Activated naive CD4-positive, alpha-beta T cell treated with anti-CD3 and anti-CD28 coated beads, Interleukin-2, amount 50 U/mL, for 24 hours (primary cell): ENCODE measurements at regions not wholly inside any gene's neighbourhood (a gene's known extent, or its start where the extent isn't known, plus 50 kb on each side); places are given as distances from the start of the nearest gene placed in this dataset.

Experiments
- H3K27ac Mint-ChIP-seq: one replicate; pipeline ENCODE4 v1.8.0; 2021; ENCODE audit warnings: mild to moderate bottlenecking, mixed read lengths
- H3K27me3 Mint-ChIP-seq: one replicate; pipeline ENCODE4 v1.8.0; 2021; ENCODE audit warnings: mixed read lengths
- H3K36me3 Mint-ChIP-seq: one replicate; pipeline ENCODE4 v1.8.0; 2021; ENCODE audit warnings: mixed read lengths
- H3K4me1 Mint-ChIP-seq: one replicate; pipeline ENCODE4 v1.8.0; 2021; ENCODE audit warnings: mixed read lengths
- H3K4me3 Mint-ChIP-seq: one replicate; pipeline ENCODE4 v1.8.0; 2021; ENCODE audit warnings: mild to moderate bottlenecking, mixed read lengths
- H3K9me3 Mint-ChIP-seq: one replicate; pipeline ENCODE4 v1.8.0; 2021; ENCODE audit warnings: mixed read lengths

DNA sequence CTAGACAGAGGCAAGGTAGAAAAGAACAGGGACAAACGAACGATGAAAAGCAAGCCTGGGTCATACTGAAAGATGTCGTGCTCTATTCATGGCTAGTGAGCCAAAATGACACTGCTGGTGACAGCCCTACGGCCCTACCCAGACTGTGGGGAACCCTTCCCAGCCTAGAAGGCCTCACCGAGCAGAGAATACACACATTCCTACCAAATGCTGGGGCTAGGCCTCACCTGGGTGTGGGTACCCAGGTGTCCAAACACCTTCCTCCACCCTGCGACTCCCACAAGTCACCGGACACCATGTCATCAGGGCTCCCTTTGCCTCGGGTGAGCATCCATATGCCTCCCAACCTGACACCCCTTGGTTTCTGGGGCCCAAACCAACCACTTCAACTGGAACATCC is 85.3 kb upstream of the DOCK9 start:
- Mint-ChIP-seq H3K4me3 (peak overlapping the region; percentile 24), H3K36me3 (peaks cover 21% of the 10 kb centered on the region), H3K27me3 (no peaks in the 10 kb centered on the region), H3K9me3 (no peaks in the 10 kb centered on the region), H3K4me1 (peaks cover 95% of the 10 kb centered on the region), H3K27ac (no peak overlapping the region)

DNA sequence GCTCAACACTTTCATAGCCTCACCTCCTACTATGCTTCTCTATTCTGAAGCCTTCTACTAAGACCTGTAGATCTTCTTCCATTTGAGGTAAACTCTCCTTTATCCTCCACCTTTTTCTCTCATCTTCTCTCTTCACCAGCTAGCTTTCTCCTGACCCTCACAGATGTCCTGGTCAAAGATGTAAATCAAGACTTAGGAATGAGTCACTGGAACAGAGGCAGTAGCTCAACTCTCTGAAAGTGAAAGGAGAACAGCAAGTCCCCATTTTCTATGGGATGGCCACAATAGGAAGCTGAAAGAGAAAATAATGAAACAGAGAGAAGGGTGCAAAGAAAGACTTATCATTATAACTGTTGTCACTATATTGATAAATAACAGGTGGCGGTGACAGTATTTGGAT is 86.1 kb upstream of the DOCK9 start:
- Mint-ChIP-seq H3K27ac (peak overlapping the region; percentile 61), H3K4me3 (peak overlapping the region; percentile 38), H3K27me3 (no peaks in the 10 kb centered on the region), H3K9me3 (no peaks in the 10 kb centered on the region), H3K4me1 (peaks cover 95% of the 10 kb centered on the region), H3K36me3 (peaks cover 22% of the 10 kb centered on the region)

DNA sequence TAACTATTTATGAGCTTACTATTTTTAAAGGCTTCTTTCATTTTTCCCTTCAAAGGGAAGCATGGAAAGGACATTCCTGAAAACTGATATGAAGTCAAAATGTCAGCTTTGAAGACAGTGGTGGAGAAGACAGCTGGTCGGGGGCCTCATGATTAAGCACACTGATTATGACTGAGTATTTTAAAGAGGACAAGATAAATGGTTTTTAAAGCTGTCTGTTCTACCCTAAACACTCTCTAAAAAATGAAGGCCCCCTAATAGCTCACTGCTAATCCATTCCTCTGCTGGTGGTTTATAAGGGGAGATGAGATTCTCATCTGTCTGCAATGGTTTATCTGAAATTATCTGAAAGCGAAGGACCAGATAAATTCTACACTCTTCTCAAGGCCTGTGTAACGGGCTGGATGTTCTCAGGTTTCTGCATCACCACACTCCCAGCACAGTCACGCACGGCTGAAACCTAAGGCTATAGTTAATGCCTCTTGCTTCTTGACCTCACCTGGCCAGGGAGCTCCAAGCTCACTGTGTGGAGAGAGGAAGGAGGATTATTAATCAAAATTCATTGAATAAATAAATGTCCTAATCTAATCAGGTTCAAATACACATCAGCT is 86.9 kb upstream of the DOCK9 start:
- Mint-ChIP-seq H3K27me3 (no peaks in the 10 kb centered on the region), H3K4me1 (peaks cover 95% of the 10 kb centered on the region), H3K9me3 (no peaks in the 10 kb centered on the region), H3K4me3 (no peak overlapping the region), H3K27ac (peak overlapping the region; percentile 88), H3K36me3 (peaks cover 18% of the 10 kb centered on the region)

DNA sequence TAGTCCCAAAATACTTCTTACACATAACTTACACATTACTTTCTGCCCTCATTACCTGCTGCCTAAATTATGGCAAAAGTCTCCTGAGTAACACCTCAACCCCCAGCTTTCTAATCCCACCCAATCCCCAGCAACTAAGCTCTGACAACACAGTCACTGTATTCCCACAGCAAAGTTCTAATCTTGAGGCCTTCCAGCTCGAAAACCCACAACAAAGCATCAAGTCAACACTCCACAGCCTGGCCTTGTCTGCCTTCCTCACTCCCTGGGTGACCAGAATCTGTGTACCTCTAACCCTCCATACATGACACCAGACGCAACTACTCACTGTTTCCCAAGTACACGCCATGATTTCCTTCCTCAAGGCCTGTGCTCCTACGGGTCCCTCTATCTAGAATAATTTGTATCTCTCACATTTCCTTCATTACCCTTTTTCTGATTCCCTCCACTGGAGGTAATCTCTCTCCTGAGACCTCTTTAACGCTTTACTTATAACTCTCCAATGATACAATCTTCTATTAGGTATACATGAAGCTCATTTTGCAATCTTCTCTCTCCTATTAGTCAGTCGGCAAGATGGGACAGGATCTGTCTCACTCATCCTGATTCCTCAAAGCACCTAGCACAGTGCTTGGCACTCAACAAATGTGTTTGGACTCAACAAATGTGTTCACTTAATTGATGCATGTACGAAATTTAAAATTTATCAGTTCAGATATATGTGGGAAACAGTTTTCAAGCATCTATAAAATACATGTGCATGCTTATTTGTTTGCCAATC is 87.6 kb upstream of the DOCK9 start:
- Mint-ChIP-seq H3K27ac (peak overlapping the region; percentile 88), H3K4me3 (peak overlapping the region; percentile 24), H3K4me1 (peaks cover 95% of the 10 kb centered on the region), H3K36me3 (peaks cover 20% of the 10 kb centered on the region), H3K27me3 (no peaks in the 10 kb centered on the region), H3K9me3 (no peaks in the 10 kb centered on the region)

DNA sequence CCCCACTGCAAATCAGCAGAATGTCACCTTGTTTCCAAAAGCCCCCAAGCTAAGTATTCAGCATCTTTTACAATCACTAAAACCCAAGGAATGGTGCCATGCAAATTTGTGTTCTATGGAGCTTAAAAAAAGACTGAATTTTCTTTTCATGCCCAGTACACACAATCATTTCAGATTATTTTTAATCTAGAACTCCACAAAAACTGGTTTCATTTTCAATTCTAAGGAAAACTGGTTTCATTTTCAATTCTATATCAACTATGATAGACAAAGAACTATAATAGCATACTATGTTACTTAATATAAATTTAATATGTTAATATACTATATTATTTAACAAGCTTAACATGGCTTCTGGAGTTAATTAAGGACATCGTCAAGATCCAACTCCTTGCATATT is 88.4 kb upstream of the DOCK9 start:
- H3K27me3 Mint-ChIP-seq: no peaks in the 10 kb centered on the region
- H3K4me1 Mint-ChIP-seq: peaks cover 92% of the 10 kb centered on the region
- peak overlapping the region; percentile 18 for H3K27ac Mint-ChIP-seq
- no peaks in the 10 kb centered on the region for H3K9me3 Mint-ChIP-seq
- H3K4me3 Mint-ChIP-seq: peak overlapping the region; percentile 24
- peaks cover 21% of the 10 kb centered on the region for H3K36me3 Mint-ChIP-seq

DNA sequence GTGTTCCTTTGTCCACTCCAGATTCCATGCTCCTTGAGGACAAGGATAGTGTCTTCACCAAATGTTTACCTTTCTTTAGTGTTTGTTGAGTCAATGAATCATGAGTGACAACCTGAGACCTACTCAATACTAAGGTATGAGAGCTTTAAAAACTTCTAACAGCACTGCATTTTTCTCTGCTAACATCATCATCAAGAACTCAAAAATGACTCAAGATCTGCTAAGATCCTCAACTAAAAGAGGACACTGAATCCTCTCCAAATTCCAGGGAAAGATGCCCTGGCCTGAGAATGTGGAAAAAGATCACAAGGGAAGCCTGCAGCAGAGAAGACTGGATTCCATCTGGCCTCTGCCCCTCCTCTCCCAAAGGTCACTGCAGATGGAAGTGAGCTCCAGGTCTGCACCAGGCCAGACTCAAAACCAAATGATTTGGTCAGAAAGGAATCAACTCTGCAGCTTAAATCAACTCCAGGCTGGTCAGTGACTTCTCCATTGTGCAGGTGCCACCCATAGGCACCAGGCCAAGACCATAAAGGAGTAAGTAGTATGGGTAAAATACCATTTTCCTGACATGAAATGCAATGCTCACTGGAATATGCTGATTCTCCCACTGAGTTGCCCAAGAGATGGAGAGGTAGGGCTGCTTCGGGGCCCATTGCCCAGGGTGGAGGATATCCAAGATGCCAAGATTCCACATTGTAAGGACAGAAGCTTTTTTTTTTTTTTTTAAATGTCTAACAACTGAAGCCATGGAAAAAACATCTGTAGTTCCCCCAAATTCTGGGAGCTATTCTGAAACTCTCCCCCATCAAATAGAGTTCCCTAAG is 89.5 kb upstream of the DOCK9 start:
- Mint-ChIP-seq H3K4me3 (peak overlapping the region; percentile 44), H3K9me3 (no peaks in the 10 kb centered on the region), H3K4me1 (peaks cover 92% of the 10 kb centered on the region), H3K36me3 (peaks cover 31% of the 10 kb centered on the region), H3K27ac (peak overlapping the region; percentile 81), H3K27me3 (no peaks in the 10 kb centered on the region)

DNA sequence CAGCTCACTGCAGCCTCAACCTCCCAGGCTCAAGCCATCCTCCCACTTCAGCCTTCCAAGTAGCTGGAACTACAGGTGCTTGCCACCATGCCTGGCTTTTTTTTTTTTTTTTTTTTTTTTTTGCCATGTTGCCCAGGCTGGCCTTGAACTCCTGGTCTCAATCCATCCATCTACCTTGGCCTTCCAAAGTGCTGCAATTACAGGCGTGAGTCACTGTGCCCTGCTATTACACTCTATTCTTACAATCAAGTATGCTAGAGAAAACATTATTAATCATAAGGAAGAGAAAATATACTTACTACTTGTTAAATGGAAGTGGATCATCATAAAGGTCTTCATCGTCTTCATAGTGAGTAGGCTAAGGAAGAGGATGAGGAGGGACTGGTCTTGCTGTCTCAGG is 93.3 kb upstream of the DOCK9 start:
- Mint-ChIP-seq H3K9me3 (peaks cover 15% of the 10 kb centered on the region), H3K4me3 (no peak overlapping the region), H3K27ac (no peak overlapping the region), H3K4me1 (peaks cover 92% of the 10 kb centered on the region), H3K27me3 (no peaks in the 10 kb centered on the region), H3K36me3 (peaks cover 36% of the 10 kb centered on the region)

DNA sequence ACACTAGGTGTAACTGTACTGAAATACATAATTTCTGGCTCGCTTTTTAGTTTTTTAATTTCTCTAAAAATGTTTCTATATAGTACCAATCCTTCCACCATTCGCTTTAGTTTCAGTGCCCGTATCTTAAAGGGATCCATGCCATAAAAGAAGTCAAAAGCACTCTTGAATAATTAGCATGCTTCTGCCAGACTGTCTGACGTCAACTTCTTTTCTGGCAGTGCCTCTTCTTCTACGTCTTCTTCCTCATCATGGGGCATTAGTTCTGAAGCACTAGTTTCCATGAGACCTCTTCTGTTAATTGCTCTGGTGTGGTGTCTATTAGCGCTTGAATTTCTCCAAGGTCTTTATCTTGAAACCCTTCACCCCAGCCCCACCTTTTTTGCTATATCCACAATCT is 93.8 kb upstream of the DOCK9 start:
- H3K27ac Mint-ChIP-seq: no peak overlapping the region
- peaks cover 19% of the 10 kb centered on the region for H3K9me3 Mint-ChIP-seq
- peaks cover 38% of the 10 kb centered on the region for H3K36me3 Mint-ChIP-seq
- H3K27me3 Mint-ChIP-seq: no peaks in the 10 kb centered on the region
- peaks cover 93% of the 10 kb centered on the region for H3K4me1 Mint-ChIP-seq
- H3K4me3 Mint-ChIP-seq: no peak overlapping the region

DNA sequence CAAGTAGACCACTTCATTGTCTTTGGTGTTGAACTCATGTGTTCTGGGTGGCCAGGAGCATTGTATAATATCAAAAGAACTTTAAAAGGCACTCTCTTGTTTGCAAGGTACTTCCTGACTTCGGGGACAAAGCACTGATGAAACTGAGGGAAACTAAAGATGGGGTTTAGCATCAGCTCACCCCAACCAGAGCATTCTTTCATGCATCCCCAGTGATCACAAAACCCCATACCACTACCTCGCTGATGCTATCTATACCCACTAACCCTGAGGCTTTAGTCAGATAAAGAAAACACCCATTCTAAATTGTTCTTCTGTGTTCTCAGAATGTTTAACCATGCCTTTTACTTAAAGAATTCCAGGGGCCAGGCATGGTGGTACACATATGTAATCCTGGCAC is 94.5 kb upstream of the DOCK9 start:
- H3K27ac Mint-ChIP-seq: peak overlapping the region; percentile 42
- peaks cover 38% of the 10 kb centered on the region for H3K36me3 Mint-ChIP-seq
- H3K9me3 Mint-ChIP-seq: peaks cover 20% of the 10 kb centered on the region
- H3K27me3 Mint-ChIP-seq: no peaks in the 10 kb centered on the region
- no peak overlapping the region for H3K4me3 Mint-ChIP-seq
- H3K4me1 Mint-ChIP-seq: peaks cover 93% of the 10 kb centered on the region

DNA sequence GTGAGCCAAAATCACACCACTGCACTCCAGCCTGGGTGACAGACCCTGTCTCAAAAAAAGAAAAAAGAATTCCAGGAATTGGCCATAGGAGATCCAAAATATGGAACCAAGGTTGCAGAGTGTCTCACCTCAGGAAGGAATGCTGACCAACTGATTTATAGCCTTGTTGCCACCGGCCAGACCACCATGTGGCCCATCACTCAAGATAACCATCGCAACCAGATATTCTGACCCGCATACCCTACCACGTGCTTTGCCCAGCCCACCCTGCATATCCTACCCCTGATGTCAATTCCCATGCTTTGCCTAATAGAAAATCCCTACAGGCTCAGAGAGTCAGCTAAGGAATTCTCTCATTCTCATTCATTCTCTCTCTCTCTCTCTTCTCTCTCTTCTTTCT is 95.1 kb upstream of the DOCK9 start:
- peaks cover 20% of the 10 kb centered on the region for H3K9me3 Mint-ChIP-seq
- H3K4me1 Mint-ChIP-seq: peaks cover 93% of the 10 kb centered on the region
- no peaks in the 10 kb centered on the region for H3K27me3 Mint-ChIP-seq
- H3K27ac Mint-ChIP-seq: peak overlapping the region; percentile 73
- H3K4me3 Mint-ChIP-seq: no peak overlapping the region
- peaks cover 38% of the 10 kb centered on the region for H3K36me3 Mint-ChIP-seq

DNA sequence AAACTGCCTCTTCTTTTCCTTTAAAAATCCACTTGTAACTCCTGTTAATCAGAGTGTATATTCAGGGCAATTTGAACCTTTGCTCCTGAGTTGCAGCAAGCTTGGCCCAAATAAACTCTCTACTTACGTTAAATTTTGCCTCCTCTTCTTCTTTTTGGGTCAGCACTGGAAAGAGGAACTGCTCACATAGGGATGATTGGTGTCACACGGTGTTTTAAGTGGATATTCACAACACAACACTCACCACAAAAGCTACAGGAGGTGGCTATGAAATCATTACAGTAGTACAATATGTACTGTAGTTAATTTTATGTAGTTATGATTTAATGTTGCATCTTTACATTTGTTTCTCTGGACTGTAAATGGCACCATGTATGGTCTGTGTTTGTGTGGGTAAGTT is 96.8 kb upstream of the DOCK9 start:
- H3K27ac Mint-ChIP-seq: peak overlapping the region; percentile 72
- no peak overlapping the region for H3K4me3 Mint-ChIP-seq
- peaks cover 37% of the 10 kb centered on the region for H3K36me3 Mint-ChIP-seq
- peaks cover 20% of the 10 kb centered on the region for H3K9me3 Mint-ChIP-seq
- H3K4me1 Mint-ChIP-seq: peaks cover 92% of the 10 kb centered on the region
- H3K27me3 Mint-ChIP-seq: no peaks in the 10 kb centered on the region

DNA sequence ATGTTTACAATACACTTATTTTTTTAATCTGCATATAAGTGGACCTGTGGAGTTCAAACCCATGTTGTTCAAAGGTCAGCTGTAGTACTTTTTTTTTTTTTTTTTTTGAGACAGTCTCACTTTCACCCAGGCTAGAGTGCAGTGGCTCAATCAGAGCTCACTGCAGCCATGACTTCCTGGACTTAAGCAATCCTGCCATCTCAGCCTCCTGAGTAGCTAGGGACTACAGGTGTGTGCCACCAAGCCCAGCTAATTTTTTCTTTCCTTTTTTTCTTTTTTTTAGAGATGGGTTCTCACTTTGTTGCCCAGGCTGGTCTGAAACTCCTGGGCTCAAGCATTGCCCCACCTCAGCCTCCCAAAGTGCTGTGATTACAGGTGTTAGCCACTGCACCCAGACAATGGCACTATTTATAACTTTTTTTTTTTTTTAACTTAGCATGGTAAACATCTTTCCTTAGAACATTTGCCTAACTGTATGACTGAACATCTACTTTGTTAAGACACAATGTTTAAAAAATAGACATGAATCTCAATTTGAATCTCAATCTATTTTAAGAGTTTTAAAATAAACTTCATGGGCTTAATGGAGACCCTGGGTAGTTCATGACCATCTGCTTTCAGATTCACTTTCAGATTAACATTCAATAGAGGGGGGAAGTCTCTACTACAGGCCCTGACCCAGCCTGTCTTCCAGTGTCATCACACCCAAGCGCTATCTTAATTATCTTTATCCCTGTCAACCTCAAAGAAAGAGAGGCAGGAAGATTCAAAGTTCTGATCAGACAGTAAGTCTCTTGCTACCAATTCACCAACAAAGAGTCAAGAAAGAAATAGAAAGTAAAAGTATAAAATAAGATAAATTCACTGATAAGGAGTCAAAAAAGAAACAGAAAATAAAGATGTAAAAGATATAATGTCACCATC is 97.7 kb upstream of the DOCK9 start:
- H3K4me1 Mint-ChIP-seq: peaks cover 92% of the 10 kb centered on the region
- peak overlapping the region; percentile 83 for H3K4me3 Mint-ChIP-seq
- H3K36me3 Mint-ChIP-seq: peaks cover 35% of the 10 kb centered on the region
- H3K27ac Mint-ChIP-seq: peak overlapping the region; percentile 99
- H3K9me3 Mint-ChIP-seq: peaks cover 20% of the 10 kb centered on the region
- H3K27me3 Mint-ChIP-seq: no peaks in the 10 kb centered on the region

DNA sequence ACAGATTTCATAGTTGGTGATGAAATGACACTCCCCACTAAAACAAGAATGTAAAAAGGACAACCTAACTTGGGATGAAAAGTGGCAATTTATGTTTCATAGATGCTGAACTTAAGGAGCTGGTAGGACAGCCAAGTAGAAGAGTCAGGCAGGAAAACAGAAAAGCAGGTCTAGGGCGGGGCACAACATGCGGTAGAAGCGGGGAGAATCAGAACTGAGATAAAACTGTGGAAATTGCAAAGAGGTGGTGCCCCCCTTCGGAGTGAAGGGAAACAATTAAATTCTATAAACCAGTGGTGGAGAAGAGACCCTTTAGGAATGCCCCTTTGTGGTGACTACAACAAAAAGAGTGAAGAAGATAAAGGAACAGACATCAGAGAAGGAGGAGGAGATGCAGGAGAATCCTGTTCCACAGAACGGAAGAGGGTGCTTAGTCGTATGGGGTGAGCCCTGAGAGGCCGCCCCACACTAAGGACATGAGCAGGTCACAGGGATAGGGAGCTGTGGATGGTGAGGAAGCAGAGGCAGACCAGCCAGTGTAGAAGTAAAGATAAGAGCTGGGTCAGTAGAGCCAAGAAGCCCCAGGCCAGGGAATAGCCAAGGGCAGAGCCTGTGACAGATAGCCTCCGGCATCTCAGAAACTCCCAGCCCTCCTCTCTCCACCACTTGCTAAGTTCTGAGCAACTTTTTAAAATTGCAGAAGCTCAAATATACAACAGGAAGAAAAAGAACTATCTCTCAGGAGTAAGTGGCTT is 100.3 kb upstream of the DOCK9 start:
- peaks cover 21% of the 10 kb centered on the region for H3K36me3 Mint-ChIP-seq
- peaks cover 16% of the 10 kb centered on the region for H3K9me3 Mint-ChIP-seq
- H3K4me3 Mint-ChIP-seq: peak overlapping the region; percentile 34
- peak overlapping the region; percentile 89 for H3K27ac Mint-ChIP-seq
- H3K4me1 Mint-ChIP-seq: peaks cover 88% of the 10 kb centered on the region
- no peaks in the 10 kb centered on the region for H3K27me3 Mint-ChIP-seq

DNA sequence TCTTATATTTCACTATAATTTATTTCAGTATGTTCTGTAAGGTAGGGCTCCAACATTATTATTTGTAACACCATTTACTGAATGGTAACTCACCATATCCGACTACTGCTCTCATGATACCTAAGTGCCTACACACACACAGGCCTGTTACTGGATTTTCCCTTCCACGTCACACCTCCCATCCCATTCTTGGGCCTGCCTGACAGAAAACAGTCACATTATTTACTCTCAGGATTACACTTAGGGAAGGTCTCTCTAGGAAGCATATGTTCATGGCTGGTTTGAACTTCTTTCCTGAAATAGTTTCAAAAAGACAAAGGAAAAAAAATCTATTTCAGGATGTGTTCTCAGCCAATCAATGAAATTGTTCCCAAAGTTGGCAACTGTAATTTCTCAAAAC is 102.3 kb upstream of the DOCK9 start:
- Mint-ChIP-seq H3K9me3 (peaks cover 6% of the 10 kb centered on the region), H3K27me3 (no peaks in the 10 kb centered on the region), H3K36me3 (peaks cover 5% of the 10 kb centered on the region), H3K4me3 (no peak overlapping the region), H3K27ac (peak overlapping the region; percentile 88), H3K4me1 (peaks cover 87% of the 10 kb centered on the region)
